OCI-LY3 (cell line): ENCODE measurements at regions not wholly inside any gene's neighbourhood (a gene's known extent, or its start where the extent isn't known, plus 50 kb on each side); places are given as distances from the start of the nearest gene placed in this dataset.

ENCODE experiments used
- H2AFZ ChIP-seq: fragments of 200-600, 300-600 bp; shearing (Covaris generic); 2 replicates; pipeline ENCODE4 v1.6.0; 2014; ENCODE audit warnings: antibody characterized with exemption, low read depth, low read length
- H3K27ac ChIP-seq: fragments of 200-600, 300-600 bp; sonication (generic); 2 replicates; pipeline ENCODE4 v1.5.1; 2014; ENCODE audit warnings: mild to moderate bottlenecking, low read length, moderate library complexity, mixed read lengths
- H3K27me3 ChIP-seq: fragments of 200-600, 300-600 bp; sonication (generic); 2 replicates; pipeline ENCODE4 v1.6.1; 2014; ENCODE audit warnings: low read depth, low read length, mixed read lengths
- H3K36me3 ChIP-seq: fragments of 200-600, 300-600 bp; sonication (generic); replicated peaks from 2 replicates; pipeline ENCODE3; 2014; ENCODE audit warnings: low read depth, low read length, mixed read lengths
- H3K4me1 ChIP-seq: fragments of 300-600, 200-600 bp; sonication (generic); 2 replicates; pipeline ENCODE4 v1.6.1; 2014; ENCODE audit warnings: low read length, mixed read lengths
- H3K4me2 ChIP-seq: fragments of 200-600, 300-600 bp; sonication (generic); 2 replicates; pipeline ENCODE4 v1.6.1; 2014; ENCODE audit warnings: low read length, mixed read lengths
- H3K4me3 ChIP-seq: fragments of 300-600, 200-600 bp; sonication (generic); 2 replicates; pipeline ENCODE4 v1.5.1; 2014; ENCODE audit warnings: antibody characterized with exemption, mild to moderate bottlenecking, low read length, moderate library complexity
- H3K79me2 ChIP-seq: fragments of 300-600, 200-600 bp; shearing (Covaris generic); 2 replicates; pipeline ENCODE4 v1.6.1; 2014; ENCODE audit warnings: mild to moderate bottlenecking, low read length, mixed read lengths
- H3K9ac ChIP-seq: fragments of 300-600, 200-600 bp; shearing (Covaris generic); 2 replicates; pipeline ENCODE4 v1.6.0; 2014; ENCODE audit warnings: mild to moderate bottlenecking, low read length, moderate library complexity
- H3K9me3 ChIP-seq: fragments of 200-600, 300-600 bp; shearing (Covaris generic); 2 replicates; pipeline ENCODE4 v1.6.1; 2014; ENCODE audit warnings: low read length, mixed read lengths; ENCODE audit not compliant: insufficient read depth
- H4K20me1 ChIP-seq: fragments of 200-600, 300-600 bp; sonication (generic); 2 replicates; pipeline ENCODE4 v1.6.1; 2016; ENCODE audit warnings: low read length, mixed read lengths; ENCODE audit not compliant: insufficient read depth
- EZH2phosphoT487 ChIP-seq: fragments of 200-600 bp; shearing (Covaris generic); IDR thresholded peaks from 2 replicates; pipeline ENCODE4 v1.6.1; 2018; ENCODE audit warnings: antibody characterized with exemption, mixed run types, low read depth
- TF ChIP-seq, protein P1 (sequence below): fragments of 200-600, 300-600 bp; sonication (generic); IDR thresholded peaks from 2 replicates; pipeline ENCODE4 v1.5.1; 2014; ENCODE audit warnings: antibody characterized with exemption, low read length, low read depth

DNA sequence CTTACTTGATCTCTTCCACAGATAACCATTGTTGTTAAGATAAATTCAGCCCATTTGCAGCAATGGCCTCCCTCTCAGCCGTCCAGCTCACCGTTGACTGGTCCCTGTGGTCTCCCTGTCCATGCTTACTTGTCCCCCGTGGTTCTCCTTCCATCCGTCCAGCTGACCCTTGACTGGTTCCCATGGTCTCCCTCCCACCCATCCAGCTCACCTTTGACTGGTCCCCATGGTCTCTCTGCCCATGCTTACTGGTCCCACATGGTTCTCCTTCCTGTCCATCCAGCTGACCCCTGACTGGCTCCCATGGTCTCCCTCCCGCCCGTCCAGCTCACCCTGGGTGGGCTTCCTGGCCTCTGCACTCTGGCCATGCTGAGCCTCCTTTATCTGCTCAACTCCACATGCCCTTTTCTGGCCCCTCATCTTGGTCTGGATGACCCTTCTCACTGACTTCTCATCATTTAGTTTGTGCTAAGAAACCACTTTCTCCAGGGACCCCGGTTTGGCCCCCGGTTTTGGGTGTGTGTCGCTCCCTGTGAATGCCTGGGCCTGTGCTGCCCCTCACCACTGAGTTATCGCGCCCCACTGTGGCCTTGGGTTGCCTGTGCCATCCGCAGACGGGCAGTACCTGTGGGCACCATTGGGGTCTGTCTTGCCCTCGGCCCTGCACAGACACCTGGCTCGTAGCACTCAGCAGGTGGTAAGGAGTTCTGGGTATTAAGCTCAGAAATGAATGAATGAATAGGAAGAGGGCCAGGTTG is 146.4 kb downstream of the ERMARD start:
- Histone ChIP-seq H4K20me1 (no peaks in the 10 kb centered on the region), H3K4me1 (no peaks in the 10 kb centered on the region), H3K27me3 (no peaks in the 10 kb centered on the region), H3K36me3 (no peaks in the 10 kb centered on the region), H3K9me3 (no peaks in the 10 kb centered on the region), H3K27ac (no peak overlapping the region), H3K9ac (no peak overlapping the region), H3K79me2 (no peaks in the 10 kb centered on the region), H3K4me3 (no peak overlapping the region), H3K4me2 (no peak overlapping the region), H2AFZ (no peak overlapping the region)
- TF ChIP-seq EZH2phosphoT487 = no peak
- TF ChIP-seq, protein P1, sequence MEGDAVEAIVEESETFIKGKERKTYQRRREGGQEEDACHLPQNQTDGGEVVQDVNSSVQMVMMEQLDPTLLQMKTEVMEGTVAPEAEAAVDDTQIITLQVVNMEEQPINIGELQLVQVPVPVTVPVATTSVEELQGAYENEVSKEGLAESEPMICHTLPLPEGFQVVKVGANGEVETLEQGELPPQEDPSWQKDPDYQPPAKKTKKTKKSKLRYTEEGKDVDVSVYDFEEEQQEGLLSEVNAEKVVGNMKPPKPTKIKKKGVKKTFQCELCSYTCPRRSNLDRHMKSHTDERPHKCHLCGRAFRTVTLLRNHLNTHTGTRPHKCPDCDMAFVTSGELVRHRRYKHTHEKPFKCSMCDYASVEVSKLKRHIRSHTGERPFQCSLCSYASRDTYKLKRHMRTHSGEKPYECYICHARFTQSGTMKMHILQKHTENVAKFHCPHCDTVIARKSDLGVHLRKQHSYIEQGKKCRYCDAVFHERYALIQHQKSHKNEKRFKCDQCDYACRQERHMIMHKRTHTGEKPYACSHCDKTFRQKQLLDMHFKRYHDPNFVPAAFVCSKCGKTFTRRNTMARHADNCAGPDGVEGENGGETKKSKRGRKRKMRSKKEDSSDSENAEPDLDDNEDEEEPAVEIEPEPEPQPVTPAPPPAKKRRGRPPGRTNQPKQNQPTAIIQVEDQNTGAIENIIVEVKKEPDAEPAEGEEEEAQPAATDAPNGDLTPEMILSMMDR = no peak

DNA sequence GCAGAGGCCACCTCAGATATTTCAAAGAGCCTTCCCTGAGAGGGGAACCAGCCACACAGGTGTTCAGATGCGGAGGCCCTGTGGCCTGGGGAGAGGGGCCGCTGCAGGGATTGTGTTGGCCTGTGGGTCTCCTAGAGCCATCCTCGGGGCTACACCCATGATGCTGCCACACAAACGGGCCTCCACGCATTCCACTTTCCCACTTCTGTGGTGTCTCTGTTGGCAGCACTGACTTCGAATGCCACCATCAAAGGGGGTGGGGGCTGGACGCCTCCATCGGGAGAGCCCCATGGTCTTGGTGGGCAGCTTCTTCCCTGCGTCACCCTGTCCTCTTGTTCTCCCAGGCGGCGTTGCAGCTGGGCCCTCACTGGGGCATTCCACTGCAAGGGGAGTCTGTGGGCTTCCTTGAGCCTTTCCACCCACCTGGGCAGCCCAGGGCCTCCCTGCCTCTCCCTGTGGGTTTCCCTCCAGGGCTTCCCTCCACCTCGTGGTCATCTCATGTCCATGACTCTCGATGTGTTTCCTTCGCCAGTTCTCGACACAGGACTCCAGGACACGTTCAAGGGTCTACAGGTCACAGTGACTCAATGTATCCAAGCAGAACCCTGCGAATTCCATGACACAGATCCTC is 145.5 kb downstream of the ERMARD start:
- H4K20me1 ChIP-seq = no peaks in the 10 kb centered on the region
- no peaks in the 10 kb centered on the region for H3K4me1 ChIP-seq
- no peak overlapping the region for H3K4me2 ChIP-seq
- TF ChIP-seq, protein P1 = no peak
- TF ChIP-seq EZH2phosphoT487 = no peak
- no peaks in the 10 kb centered on the region for H3K79me2 ChIP-seq
- H2AFZ ChIP-seq = no peak overlapping the region
- H3K9me3 ChIP-seq = no peaks in the 10 kb centered on the region
- no peak overlapping the region for H3K4me3 ChIP-seq
- H3K9ac ChIP-seq = no peak overlapping the region
- no peak overlapping the region for H3K27ac ChIP-seq
- H3K36me3 ChIP-seq = no peaks in the 10 kb centered on the region
- no peaks in the 10 kb centered on the region for H3K27me3 ChIP-seq

DNA sequence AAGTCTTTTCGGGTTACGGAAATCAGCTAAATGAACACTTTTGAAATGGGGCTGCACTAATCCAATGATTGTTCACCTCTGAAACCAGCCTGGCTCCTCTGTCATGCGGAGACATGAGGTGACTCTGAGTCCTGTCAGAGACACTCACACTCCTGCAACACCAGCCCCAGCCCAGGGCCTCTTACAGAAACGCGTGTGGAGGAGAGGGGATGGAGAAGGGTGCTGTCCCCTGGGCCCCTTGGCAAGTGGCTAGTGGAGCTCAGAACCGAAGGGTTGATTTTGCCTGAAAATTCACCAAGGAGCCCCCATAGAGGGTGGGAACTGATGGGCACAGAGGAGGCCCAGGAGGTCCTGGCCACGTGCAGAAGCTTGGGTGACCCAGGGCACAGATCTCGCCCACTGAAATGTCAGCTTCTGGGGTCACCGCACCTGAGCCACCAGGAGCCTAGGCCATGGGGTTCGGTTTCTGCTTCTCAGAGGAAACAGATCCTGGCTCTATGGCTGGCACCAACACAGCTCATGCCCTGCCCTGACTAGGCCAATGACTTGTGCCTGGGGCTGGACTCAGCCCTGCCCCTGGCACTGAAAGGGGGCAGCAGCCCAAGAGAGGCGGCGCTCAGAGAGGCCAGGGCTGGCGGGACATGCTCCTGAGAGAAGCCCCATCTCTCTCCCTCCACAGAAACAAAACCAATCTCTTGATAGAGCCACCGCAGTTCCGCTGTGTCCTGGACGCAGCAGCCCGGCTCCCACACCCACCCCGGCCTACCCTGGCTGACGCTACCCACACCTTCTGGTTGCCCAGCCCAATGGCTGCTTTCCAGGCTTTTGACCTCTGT is 144.7 kb downstream of the ERMARD start:
- Histone ChIP-seq H3K4me1 (no peaks in the 10 kb centered on the region), H3K27ac (no peak overlapping the region), H3K36me3 (no peaks in the 10 kb centered on the region), H3K9ac (no peak overlapping the region), H3K9me3 (no peaks in the 10 kb centered on the region), H3K4me3 (no peak overlapping the region), H3K4me2 (no peak overlapping the region), H2AFZ (no peak overlapping the region), H3K79me2 (no peaks in the 10 kb centered on the region), H3K27me3 (no peaks in the 10 kb centered on the region), H4K20me1 (no peaks in the 10 kb centered on the region)
- TF ChIP-seq, protein P1 = no peak
- no peak for TF ChIP-seq EZH2phosphoT487
